ENCODE measurements at regions not wholly inside any gene's neighbourhood (a gene's known extent, or its start where the extent isn't known, plus 50 kb on each side); places are given as distances from the start of the nearest gene placed in this dataset.

DNA sequence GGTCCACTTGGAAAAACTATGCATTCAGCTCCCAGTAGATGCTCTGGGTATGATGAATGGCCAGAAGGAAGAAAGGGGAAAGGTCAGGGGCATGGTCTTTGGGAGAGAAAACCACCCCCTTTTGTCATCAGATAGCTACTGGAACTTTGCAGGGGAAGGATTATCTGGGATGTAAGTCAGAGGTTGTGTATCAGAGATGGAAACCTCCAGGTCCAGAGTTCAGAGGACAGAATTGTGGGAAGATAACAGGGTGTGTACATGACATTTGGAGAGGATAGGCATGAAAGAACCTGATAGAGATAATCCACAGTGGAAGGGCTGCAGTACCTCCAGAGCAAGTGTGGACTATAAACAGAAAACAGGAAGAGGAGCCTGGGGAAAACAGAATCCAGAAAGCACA, 262.7 kb downstream of the SPRY1 start:
- H3K27me3 ChIP-seq: no peaks in the 10 kb centered on the region
- H3K4me1 ChIP-seq: no peaks in the 10 kb centered on the region
- H3K9me3 ChIP-seq: peaks cover 0 to 9% (median 7%) of the 10 kb centered on the region in 3 donors
- no peak overlapping the region for H3K4me3 ChIP-seq
- no peak for DNase-seq
- no peak for TF ChIP-seq POLR2A (IDR thresholded peaks at IDR 0.05)
- TF ChIP-seq, protein P1, sequence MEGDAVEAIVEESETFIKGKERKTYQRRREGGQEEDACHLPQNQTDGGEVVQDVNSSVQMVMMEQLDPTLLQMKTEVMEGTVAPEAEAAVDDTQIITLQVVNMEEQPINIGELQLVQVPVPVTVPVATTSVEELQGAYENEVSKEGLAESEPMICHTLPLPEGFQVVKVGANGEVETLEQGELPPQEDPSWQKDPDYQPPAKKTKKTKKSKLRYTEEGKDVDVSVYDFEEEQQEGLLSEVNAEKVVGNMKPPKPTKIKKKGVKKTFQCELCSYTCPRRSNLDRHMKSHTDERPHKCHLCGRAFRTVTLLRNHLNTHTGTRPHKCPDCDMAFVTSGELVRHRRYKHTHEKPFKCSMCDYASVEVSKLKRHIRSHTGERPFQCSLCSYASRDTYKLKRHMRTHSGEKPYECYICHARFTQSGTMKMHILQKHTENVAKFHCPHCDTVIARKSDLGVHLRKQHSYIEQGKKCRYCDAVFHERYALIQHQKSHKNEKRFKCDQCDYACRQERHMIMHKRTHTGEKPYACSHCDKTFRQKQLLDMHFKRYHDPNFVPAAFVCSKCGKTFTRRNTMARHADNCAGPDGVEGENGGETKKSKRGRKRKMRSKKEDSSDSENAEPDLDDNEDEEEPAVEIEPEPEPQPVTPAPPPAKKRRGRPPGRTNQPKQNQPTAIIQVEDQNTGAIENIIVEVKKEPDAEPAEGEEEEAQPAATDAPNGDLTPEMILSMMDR (IDR thresholded peaks at IDR 0.05): no peak
- H3K27ac ChIP-seq: no peak overlapping the region
- intact Hi-C loops (cut with DNase I): no loop called here
- H3K36me3 ChIP-seq: no peaks in the 10 kb centered on the region

DNA sequence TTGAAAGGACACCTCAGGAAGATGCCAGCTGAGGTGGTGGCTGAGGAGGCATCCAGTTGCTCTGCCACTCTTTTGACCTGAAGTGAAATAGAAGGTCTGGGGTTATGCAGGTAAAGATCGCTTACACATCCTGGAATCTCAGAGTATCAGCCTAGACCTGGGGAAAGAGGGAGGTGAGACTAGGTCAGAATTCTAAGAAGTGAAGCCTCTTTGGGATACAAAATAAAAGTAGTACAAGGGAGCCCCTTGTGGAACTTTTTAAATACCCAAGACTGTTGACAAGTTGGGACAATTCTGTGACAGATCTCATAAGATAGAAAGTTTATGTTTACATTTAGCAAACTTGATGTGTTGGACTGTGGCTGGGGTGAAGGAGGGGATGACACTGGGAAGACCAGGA, 263.1 kb downstream of the SPRY1 start:
- TF ChIP-seq POLR2A (IDR thresholded peaks at IDR 0.05): no peak
- TF ChIP-seq, protein P1 (IDR thresholded peaks at IDR 0.05): peak; percentile 15 to 47 (median 26)
- Histone ChIP-seq H3K27ac (no peak overlapping the region), H3K27me3 (no peaks in the 10 kb centered on the region), H3K4me3 (no peak overlapping the region), H3K4me1 (no peaks in the 10 kb centered on the region), H3K9me3 (peaks cover 0 to 9% (median 7%) of the 10 kb centered on the region in 3 donors), H3K36me3 (no peaks in the 10 kb centered on the region)
- 69 to 95% methylated on average over 1 of the region's 1 CpG for WGBS, 2 donors
- no peak for DNase-seq
- intact Hi-C loops (cut with DNase I): loop anchor here (10.0 kb wide), 1 partner anchor 275 kb away; no protein-coding TSS in a partner anchor

DNA sequence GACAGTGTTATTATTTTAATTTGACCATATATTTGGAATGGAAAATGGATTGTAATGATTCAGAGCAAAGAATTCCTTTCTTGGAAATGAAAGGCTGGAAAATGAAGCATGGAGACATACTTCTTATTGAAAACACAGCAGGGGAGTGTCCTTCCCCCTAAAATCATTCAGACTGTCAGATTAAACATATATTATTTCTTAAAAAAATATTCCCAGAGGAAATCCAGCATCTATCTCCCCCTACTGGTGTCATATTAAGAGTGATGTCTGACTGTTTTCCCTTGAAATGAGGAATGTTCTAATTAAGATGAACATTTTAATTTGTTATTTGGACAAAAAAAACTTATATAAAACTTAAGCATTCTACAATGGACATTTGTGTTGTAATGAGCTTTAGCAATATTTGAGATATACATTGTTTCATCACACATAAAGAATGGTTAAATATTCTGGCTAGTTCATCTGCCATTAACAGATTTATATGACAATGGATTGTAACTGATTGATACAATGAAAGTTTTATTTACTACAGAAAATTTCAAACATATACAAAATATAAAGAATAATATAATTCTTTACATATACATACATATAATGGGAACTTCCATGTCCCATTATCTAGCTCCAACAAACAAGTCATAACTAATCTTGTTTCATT, 264.6 kb downstream of the SPRY1 start:
- no peaks in the 10 kb centered on the region for H3K27me3 ChIP-seq
- no peak overlapping the region for H3K4me3 ChIP-seq
- no peaks in the 10 kb centered on the region for H3K4me1 ChIP-seq
- intact Hi-C loops (cut with DNase I): loop anchor here (10.0 kb wide), 1 partner anchor 276 kb away; no protein-coding TSS in a partner anchor
- DNase-seq: no peak
- H3K36me3 ChIP-seq: no peaks in the 10 kb centered on the region
- TF ChIP-seq, protein P1 (IDR thresholded peaks at IDR 0.05): peak; percentile 20 to 68 (median 54)
- TF ChIP-seq POLR2A (IDR thresholded peaks at IDR 0.05): no peak
- peaks cover 0 to 7% (median 5%) of the 10 kb centered on the region in 3 donors for H3K9me3 ChIP-seq
- H3K27ac ChIP-seq: no peak overlapping the region

DNA sequence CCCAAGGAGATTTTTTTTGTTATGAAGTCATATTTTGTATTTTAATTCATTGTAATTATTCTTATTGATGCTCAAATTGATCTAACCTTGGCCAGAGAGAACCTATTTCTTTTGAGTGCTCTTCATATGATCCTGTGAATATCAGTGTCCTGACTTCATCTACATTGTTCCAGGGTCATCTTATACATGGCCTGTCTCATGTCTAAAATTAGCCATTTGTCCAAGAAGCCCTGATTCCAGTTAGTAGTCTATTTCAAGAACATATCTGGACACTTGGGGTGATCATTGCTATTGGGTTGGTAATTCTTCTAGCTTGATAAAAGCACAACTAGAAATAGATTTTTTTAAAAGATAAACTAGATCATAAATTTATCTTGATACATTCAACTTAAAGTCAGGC, 266.2 kb downstream of the SPRY1 start:
- H3K27ac ChIP-seq: no peak overlapping the region
- H3K9me3 ChIP-seq: no peaks in the 10 kb centered on the region
- H3K4me1 ChIP-seq: no peaks in the 10 kb centered on the region
- DNase-seq: no peak
- no peak overlapping the region for H3K4me3 ChIP-seq
- intact Hi-C loops (cut with DNase I): loop anchor here (10.0 kb wide), 1 partner anchor 278 kb away; no protein-coding TSS in a partner anchor
- no peaks in the 10 kb centered on the region for H3K27me3 ChIP-seq
- H3K36me3 ChIP-seq: no peaks in the 10 kb centered on the region
- TF ChIP-seq POLR2A (IDR thresholded peaks at IDR 0.05): no peak
- TF ChIP-seq, protein P1 (IDR thresholded peaks at IDR 0.05): no peak

DNA sequence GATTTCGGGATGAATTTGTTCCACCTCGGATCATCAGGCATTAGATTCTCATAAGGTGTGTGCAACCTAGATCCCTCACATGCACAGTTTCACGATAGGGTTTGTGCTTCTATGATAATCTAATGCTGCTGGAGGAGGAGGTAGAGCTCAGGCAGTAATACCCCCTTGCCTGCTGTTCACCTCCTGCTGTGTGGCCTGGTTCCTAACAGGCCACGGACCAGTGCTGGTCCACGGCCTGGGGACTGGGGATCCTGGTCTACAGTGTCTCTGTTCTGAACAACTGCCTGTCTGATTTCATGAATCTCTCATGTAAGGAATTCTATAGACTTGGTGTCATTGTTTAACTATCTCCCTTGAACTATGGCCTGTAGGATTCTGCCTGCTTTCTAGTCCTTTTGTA, 269.9 kb downstream of the SPRY1 start:
- intact Hi-C loops (cut with DNase I): loop anchor here (10.0 kb wide), 1 partner anchor 282 kb away; no protein-coding TSS in a partner anchor

More for the DNA sequence above, 269.9 kb downstream of the SPRY1 start:
- no peaks in the 10 kb centered on the region for H3K27me3 ChIP-seq
- H3K4me1 ChIP-seq: no peaks in the 10 kb centered on the region
- WGBS, 2 donors: 95% methylated on average over 3 to 5 of the region's 5 CpGs
- no peaks in the 10 kb centered on the region for H3K9me3 ChIP-seq
- DNase-seq: no peak
- no peaks in the 10 kb centered on the region for H3K36me3 ChIP-seq
- H3K4me3 ChIP-seq: no peak overlapping the region
- H3K27ac ChIP-seq: no peak overlapping the region
- TF ChIP-seq POLR2A (IDR thresholded peaks at IDR 0.05): no peak
- TF ChIP-seq, protein P1 (IDR thresholded peaks at IDR 0.05): no peak

Data from esophagus squamous epithelium (tissue), 5 donors.